K562 (cell line): ENCODE measurements at regions not wholly inside any gene's neighbourhood (a gene's known extent, or its start where the extent isn't known, plus 50 kb on each side); places are given as distances from the start of the nearest gene placed in this dataset.

Source experiments
- ATAC-seq: fragments of 200-7000 bp; cut with Tn5 transposase; 3 replicates; pipeline ENCODE4 v1.9.1; 2020; ENCODE audit warnings: moderate library complexity
- BruUV-seq: library from RNA; stranded (reverse); fragments of 400-500 nt; replicated peaks from 2 replicates; lab custom pipeline; 2021; lab: Mats Ljungman, UMichigan
- CTCF ChIA-PET: fragments of 300-600 bp; formaldehyde crosslinking; extraction: SDS; loops from one replicate; lab custom pipeline; 2021; ENCODE audit warnings: low intra/inter-chr PET ratio; lab: Yijun Ruan, JAX
- POLR2A ChIA-PET: fragments of 300-600, 350-650 bp; sonication (Branson Sonifier 250); formaldehyde crosslinking; extraction: SDS; loops from one replicate; lab custom pipeline; 2021; ENCODE audit warnings: antibody characterized with exemption, inconsistent platforms; lab: Yijun Ruan, JAX
- DNase-seq, 4 experiments: peaks; one replicate each; pipeline versions ENCODE4 v3.0.0 to v3.0.0-alpha.2; 2011 to 2018; ENCODE audit warnings: low spot score in 3 of 4, mixed read lengths in 3 of 4; ENCODE audit errors: extremely low read depth in 1 of 4
- FAIRE-seq: peaks from 2 replicates; lab custom pipeline; 2011; peaks lifted over from hg19 to GRCh38; lab: Jason Lieb, UNC
- H2AFZ ChIP-seq: 2 replicates; pipeline ENCODE4 v1.6.0; 2011; ENCODE audit warnings: low read depth, low read length, control low read depth, inconsistent platforms
- H3K27ac ChIP-seq: fragments of 200-600 bp; 3 replicates; pipeline ENCODE4 v1.8.0; 2011; ENCODE audit warnings: low read depth, mild to moderate bottlenecking, control low read depth, inconsistent platforms, low read length, moderate library complexity, mixed read lengths; ENCODE audit errors: extremely low read depth
- H3K27me3 ChIP-seq, 2 experiments: fragments of 300-600 bp in 1 of 2; 2 replicates in 1 of 2; 3 replicates in 1 of 2; pipeline versions ENCODE4 v1.6.0 to v1.8.0; 2011; ENCODE audit warnings: inconsistent platforms in 2 of 2, low read length in 2 of 2, mild to moderate bottlenecking in 1 of 2, mixed read lengths in 1 of 2, moderate library complexity in 1 of 2; ENCODE audit not compliant: control insufficient read depth in 2 of 2, insufficient read depth in 2 of 2
- H3K36me3 ChIP-seq: fragments of 300-600 bp; 3 replicates; pipeline ENCODE4 v1.8.0; 2011; ENCODE audit warnings: mild to moderate bottlenecking, low read length, inconsistent platforms; ENCODE audit not compliant: control insufficient read depth, insufficient read depth
- H3K4me1 ChIP-seq, 2 experiments: fragments of 200-600 bp in 1 of 2; replicated peaks in 1 of 2; 2 replicates in 1 of 2; 3 replicates in 1 of 2; pipeline versions ENCODE4 v1.5.1 to v1.8.0; 2011; ENCODE audit warnings: inconsistent platforms in 2 of 2, low read length in 2 of 2, mild to moderate bottlenecking in 1 of 2, mixed read lengths in 1 of 2, moderate library complexity in 1 of 2; ENCODE audit not compliant: control insufficient read depth in 2 of 2, insufficient read depth in 2 of 2
- H3K4me2 ChIP-seq: 2 replicates; pipeline ENCODE4 v1.6.1; 2011; ENCODE audit warnings: low read length, control low read depth, inconsistent platforms, mixed read lengths; ENCODE audit not compliant: insufficient read depth
- H3K4me3 ChIP-seq: fragments of 200-600 bp; sonication (generic), shearing (Covaris generic); 2 replicates; pipeline ENCODE4 v1.5.1; 2016; ENCODE audit warnings: control low read depth, inconsistent platforms
- H3K79me2 ChIP-seq: fragments of 200-600 bp; 3 replicates; pipeline ENCODE4 v1.8.0; 2011; ENCODE audit warnings: low read length, inconsistent platforms; ENCODE audit not compliant: control insufficient read depth, insufficient read depth
- H3K9ac ChIP-seq, 2 experiments: 2 replicates each; pipeline versions ENCODE4 v1.6.0 to v1.6.1; 2011; ENCODE audit warnings: low read depth in 2 of 2, low read length in 2 of 2, control low read depth in 1 of 2, inconsistent platforms in 1 of 2, mild to moderate bottlenecking in 1 of 2, mixed read lengths in 1 of 2; ENCODE audit not compliant: insufficient read depth in 1 of 2
- H3K9me1 ChIP-seq: one replicate; pipeline ENCODE4 v1.6.0; 2011; ENCODE audit warnings: inconsistent platforms, mild to moderate bottlenecking, low read length, moderate library complexity; ENCODE audit not compliant: control insufficient read depth, insufficient read depth
- H3K9me3 ChIP-seq: replicated peaks from 2 replicates; pipeline ENCODE4 v1.5.1; 2011; ENCODE audit warnings: low read depth, low read length, inconsistent platforms; ENCODE audit not compliant: control insufficient read depth, insufficient read depth
- H4K20me1 ChIP-seq: replicated peaks from 2 replicates; pipeline ENCODE4 v1.6.1; 2011; ENCODE audit warnings: low read length, inconsistent platforms, mixed read lengths; ENCODE audit not compliant: control insufficient read depth, insufficient read depth
- ATF6 ChIP-seq: sonication (generic); formaldehyde crosslinking; IDR thresholded peaks from 2 replicates; pipeline ENCODE4 v1.4.0; 2020; ENCODE audit warnings: mild to moderate bottlenecking, missing genetic modification reagents
- CREBBP ChIP-seq: IDR thresholded peaks from one replicate; pipeline ENCODE4 v1.6.1; 2012; ENCODE audit warnings: low read depth, mild to moderate bottlenecking, control low read depth, inconsistent platforms, low read length
- DPF2 ChIP-seq: fragments of 450-650 bp; IDR thresholded peaks from 2 replicates; pipeline ENCODE4 v1.6.1; 2016
- GABPB1 ChIP-seq: sonication (generic); formaldehyde crosslinking; IDR thresholded peaks from 2 replicates; pipeline ENCODE4 v1.8.0; 2022; ENCODE audit warnings: mild to moderate bottlenecking, missing genetic modification reagents
- KDM4B ChIP-seq, 2 experiments: fragments of 450-650 bp in 1 of 2; sonication (generic) in 1 of 2; IDR thresholded peaks; 2 replicates each; pipeline ENCODE4 v1.6.1; 2016 to 2017; ENCODE audit warnings: borderline replicate concordance in 2 of 2, antibody characterized with exemption in 1 of 2, low read depth in 1 of 2, mild to moderate bottlenecking in 1 of 2
- KLF10 ChIP-seq: fragments of 250-450 bp; sonication (Bioruptor Pico); IDR thresholded peaks from 2 replicates; pipeline ENCODE4 v1.6.1; 2021; ENCODE audit warnings: matching md5 sums
- MEF2D ChIP-seq: conservative IDR thresholded peaks from 2 replicates; pipeline ENCODE4 v1.6.1; 2016; ENCODE audit warnings: low read depth, missing genetic modification characterization, missing compliant biosample characterization
- MLX ChIP-seq, 2 experiments: fragments of 450-650 bp in 1 of 2; sonication (generic) in 1 of 2; formaldehyde crosslinking; conservative IDR thresholded peaks; 2 replicates each; pipeline versions ENCODE4 v1.4.0 to v1.8.1; 2020 to 2022; ENCODE audit warnings: mild to moderate bottlenecking in 1 of 2, missing genetic modification reagents in 1 of 2
- NR1H2 ChIP-seq: sonication (generic); formaldehyde crosslinking; IDR thresholded peaks from 2 replicates; pipeline ENCODE4 v1.4.0; 2020; ENCODE audit warnings: mild to moderate bottlenecking, missing genetic modification reagents
- PCBP1 ChIP-seq: fragments of 200-400 bp; formaldehyde crosslinking; IDR thresholded peaks from 2 replicates; pipeline ENCODE4 v1.6.1; 2018; ENCODE audit warnings: mild to moderate bottlenecking, low read depth, low read length; ENCODE audit not compliant: poor library complexity, severe bottlenecking
- PTTG1 ChIP-seq: fragments of 450-650 bp; IDR thresholded peaks from 2 replicates; pipeline ENCODE4 v1.6.1; 2016; ENCODE audit warnings: low read depth, mild to moderate bottlenecking, missing genetic modification characterization, missing compliant biosample characterization
- SREBF2 ChIP-seq: sonication (generic); formaldehyde crosslinking; IDR thresholded peaks from 2 replicates; pipeline ENCODE4 v1.4.0; 2020; ENCODE audit warnings: mild to moderate bottlenecking, missing genetic modification reagents
- TAL1 ChIP-seq: fragments of 450-650 bp; IDR thresholded peaks from 2 replicates; pipeline ENCODE4 v1.6.1; 2016; ENCODE audit warnings: mild to moderate bottlenecking
- ZNF134 ChIP-seq: fragments of 250-450 bp; sonication (Bioruptor Pico); conservative IDR thresholded peaks from 2 replicates; pipeline ENCODE4 v1.4.0; 2020
- ZNF197 ChIP-seq: fragments of 200-800 bp; sonication (Bioruptor generic); IDR thresholded peaks from 2 replicates; pipeline ENCODE4 v1.6.1; 2016; ENCODE audit warnings: low read depth, missing genetic modification characterization, missing compliant biosample characterization
- ZNF785 ChIP-seq: fragments of 250-450 bp; sonication (Bioruptor Pico); IDR thresholded peaks from 2 replicates; pipeline ENCODE4 v1.4.0; 2020; ENCODE audit warnings: mild to moderate bottlenecking
- WGBS: fragments of 100-300 bp; shearing (Covaris generic); methylation state at CpG from one replicate; pipeline ENCODE4 v1.1.6; 2016; ENCODE audit warnings: low coverage, mixed read lengths; ENCODE audit not compliant: insufficient coverage; ENCODE audit errors: missing lambda C conversion rate; 5-methylcytosine and 5-hydroxymethylcytosine counted together
- in situ Hi-C: fragments of 300-500 bp; cut with MboI; formaldehyde crosslinking; loops from 4 replicates; pipeline ENCODE4 v1.15.0; 2018; ENCODE audit warnings: inconsistent platforms, mixed read lengths
- intact Hi-C: fragments of 100-400 bp; cut with micrococcal nuclease; formaldehyde crosslinking; loops from 2 replicates; pipeline ENCODE4 v1.14.2; 2022

- TF ChIP-seq PTTG1 (no peak), ZNF134 (CRISPR knock-in tag) (no peak), DPF2 (no peak), SREBF2 (CRISPR knock-in tag) (no peak), KDM4B (IDR thresholded peaks at IDR 0.05; ENCODE audit: borderline replicate concordance in 2 of 2, low read depth in 1 of 2) (no peak), MEF2D (tag) (no peak), MLX (CRISPR knock-in tag; conservative IDR thresholded peaks at IDR 0.05) (no peak)
These were observed 1078.3 kb downstream of the FAM181B start (continued) for GRCh38 chr11:81655351-81655750.

- no peak overlapping the region for H3K4me2 ChIP-seq
- ChIA-PET POLR2A (no interaction called here), CTCF (no interaction called here)
- H3K9ac ChIP-seq, result no peak overlapping the region
- no peaks in the 10 kb centered on the region for H3K36me3 ChIP-seq
- H4K20me1 ChIP-seq, result no peaks in the 10 kb centered on the region
- no peak overlapping the region for H3K4me3 ChIP-seq
- in situ Hi-C loops (no loop called here), intact Hi-C loops (loop anchor here (10.0 kb wide), 1 partner anchor 577 kb away; no protein-coding TSS in a partner anchor)
- H3K27ac ChIP-seq, result no peak overlapping the region
- no peak for FAIRE-seq
- H2AFZ ChIP-seq, result no peak overlapping the region
- ATAC-seq, result no peak
- BruUV-seq, result no TSS peak
- H3K9me1 ChIP-seq, result no peaks in the 10 kb centered on the region
- whole genome bisulfite sequencing, result 5% methylated on average over 3 of the region's 3 CpGs
- DNase-seq, result no peak
- H3K4me1 ChIP-seq, result no peaks in the 10 kb centered on the region
- H3K79me2 ChIP-seq, result no peaks in the 10 kb centered on the region
- H3K9me3 ChIP-seq, result no peaks in the 10 kb centered on the region
- TF ChIP-seq ATF6 (CRISPR knock-in tag) (no peak), NR1H2 (CRISPR knock-in tag) (no peak), TAL1 (no peak), PCBP1 (no peak), ZNF785 (no peak), CREBBP (no peak), GABPB1 (CRISPR knock-in tag) (no peak), ZNF197 (CRISPR knock-in tag) (no peak), KLF10 (no peak)
- no peaks in the 10 kb centered on the region for H3K27me3 ChIP-seq
These were observed 1086.3 kb downstream of the FAM181B start for GRCh38 chr11:81647374-81647773.
